ENCODE measurements at regions not wholly inside any gene's neighbourhood (a gene's known extent, or its start where the extent isn't known, plus 50 kb on each side); places are given as distances from the start of the nearest gene placed in this dataset.

DNA sequence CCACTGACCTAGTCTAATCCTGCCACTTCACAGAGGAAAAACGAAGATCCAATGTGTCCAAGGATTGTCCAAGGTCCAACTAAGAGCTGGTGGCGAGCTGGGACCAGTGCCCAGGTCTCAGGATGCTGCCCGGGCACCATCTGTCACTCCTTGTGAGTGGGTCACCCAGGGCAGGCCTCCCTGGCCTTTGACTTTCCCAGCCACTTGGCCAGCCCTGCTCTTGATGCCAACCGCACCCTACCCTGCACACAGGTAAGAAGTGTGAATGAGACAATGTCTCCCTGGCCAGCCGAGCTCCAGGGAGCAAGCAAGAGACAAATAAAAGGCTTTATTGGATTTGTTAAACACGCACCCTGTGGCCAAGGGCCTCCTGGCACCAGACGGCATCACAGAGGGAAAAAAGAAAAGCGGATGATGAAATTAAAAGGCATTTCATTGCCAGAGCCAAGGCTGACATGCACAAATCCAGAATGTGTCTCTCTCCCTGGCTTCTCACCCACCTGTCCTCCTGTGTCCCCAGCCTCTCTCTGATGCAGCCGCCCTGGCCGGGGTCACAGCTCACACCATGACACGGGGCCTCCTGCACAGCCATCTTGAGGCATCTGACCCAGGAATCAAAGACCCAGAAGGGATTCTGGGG is 72.8 kb downstream of the CAMK2N1 start:
- Histone ChIP-seq H3K4me3 (no peak overlapping the region), H3K4me1 (ENCODE audit: insufficient read depth) (no peaks in the 10 kb centered on the region), H3K27me3 (no peaks in the 10 kb centered on the region), H3K9me3 (no peaks in the 10 kb centered on the region), H3K36me3 (no peaks in the 10 kb centered on the region), H3K27ac (no peak overlapping the region)
- WGBS, 3 donors = 78 to 84% (median 82%) methylated on average over 11 of the region's 11 CpGs
- TF ChIP-seq POLR2A (IDR thresholded peaks at IDR 0.05) = no peak
- TF ChIP-seq EP300 (IDR thresholded peaks at IDR 0.05) = no peak
- TF ChIP-seq, protein P1, sequence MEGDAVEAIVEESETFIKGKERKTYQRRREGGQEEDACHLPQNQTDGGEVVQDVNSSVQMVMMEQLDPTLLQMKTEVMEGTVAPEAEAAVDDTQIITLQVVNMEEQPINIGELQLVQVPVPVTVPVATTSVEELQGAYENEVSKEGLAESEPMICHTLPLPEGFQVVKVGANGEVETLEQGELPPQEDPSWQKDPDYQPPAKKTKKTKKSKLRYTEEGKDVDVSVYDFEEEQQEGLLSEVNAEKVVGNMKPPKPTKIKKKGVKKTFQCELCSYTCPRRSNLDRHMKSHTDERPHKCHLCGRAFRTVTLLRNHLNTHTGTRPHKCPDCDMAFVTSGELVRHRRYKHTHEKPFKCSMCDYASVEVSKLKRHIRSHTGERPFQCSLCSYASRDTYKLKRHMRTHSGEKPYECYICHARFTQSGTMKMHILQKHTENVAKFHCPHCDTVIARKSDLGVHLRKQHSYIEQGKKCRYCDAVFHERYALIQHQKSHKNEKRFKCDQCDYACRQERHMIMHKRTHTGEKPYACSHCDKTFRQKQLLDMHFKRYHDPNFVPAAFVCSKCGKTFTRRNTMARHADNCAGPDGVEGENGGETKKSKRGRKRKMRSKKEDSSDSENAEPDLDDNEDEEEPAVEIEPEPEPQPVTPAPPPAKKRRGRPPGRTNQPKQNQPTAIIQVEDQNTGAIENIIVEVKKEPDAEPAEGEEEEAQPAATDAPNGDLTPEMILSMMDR (IDR thresholded peaks at IDR 0.05) = no peak
- DNase-seq = no peak
- intact Hi-C loops (cut with DNase I) = no loop called here

DNA sequence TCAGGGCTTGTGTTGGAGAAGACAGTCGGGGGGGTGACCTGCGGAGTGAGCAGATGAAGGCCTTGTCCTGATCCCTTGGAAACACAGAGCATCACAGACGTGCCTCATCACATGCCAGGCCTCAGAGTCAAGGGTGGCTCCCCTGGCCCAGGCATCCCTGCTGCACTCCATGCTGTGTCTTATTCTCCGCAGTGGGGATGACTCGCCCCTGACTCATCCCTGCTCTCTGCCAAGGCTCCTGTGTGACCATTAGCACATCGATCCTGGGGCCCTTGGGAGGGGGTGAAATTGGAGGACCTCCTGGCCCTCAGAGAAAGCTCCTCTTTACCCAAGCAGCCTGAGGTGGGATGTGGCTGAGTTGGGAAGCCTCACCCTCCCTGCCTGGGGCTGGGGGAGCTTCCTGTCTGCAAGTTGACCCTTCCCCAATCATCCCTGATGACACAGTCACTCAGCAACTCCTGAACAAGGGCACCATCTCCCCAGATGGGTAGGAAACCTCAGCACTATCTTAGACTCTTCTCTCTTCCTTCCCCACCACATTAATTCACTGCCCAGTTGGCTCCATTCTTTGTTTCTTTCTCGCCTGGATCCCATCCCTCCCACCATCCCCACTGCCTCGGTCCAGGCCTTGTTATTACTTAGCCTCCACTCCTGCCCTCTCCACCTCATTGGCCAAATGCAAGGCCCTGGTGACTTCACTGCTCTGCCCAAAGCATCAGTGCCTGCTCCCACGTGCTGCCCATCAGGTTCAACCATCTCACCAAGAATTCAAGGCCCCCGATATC is 74.6 kb downstream of the CAMK2N1 start:
- H3K36me3 ChIP-seq = no peaks in the 10 kb centered on the region
- DNase-seq = no peak
- H3K4me1 ChIP-seq (ENCODE audit: insufficient read depth) = no peaks in the 10 kb centered on the region
- no peak for TF ChIP-seq POLR2A (IDR thresholded peaks at IDR 0.05)
- no peak for TF ChIP-seq EP300 (IDR thresholded peaks at IDR 0.05)
- TF ChIP-seq, protein P1 (IDR thresholded peaks at IDR 0.05) = no peak
- WGBS, 3 donors = 51 to 55% (median 52%) methylated on average over 10 of the region's 10 CpGs
- no peak overlapping the region for H3K4me3 ChIP-seq
- intact Hi-C loops (cut with DNase I) = no loop called here
- no peak overlapping the region for H3K27ac ChIP-seq
- no peaks in the 10 kb centered on the region for H3K9me3 ChIP-seq
- H3K27me3 ChIP-seq = no peaks in the 10 kb centered on the region

DNA sequence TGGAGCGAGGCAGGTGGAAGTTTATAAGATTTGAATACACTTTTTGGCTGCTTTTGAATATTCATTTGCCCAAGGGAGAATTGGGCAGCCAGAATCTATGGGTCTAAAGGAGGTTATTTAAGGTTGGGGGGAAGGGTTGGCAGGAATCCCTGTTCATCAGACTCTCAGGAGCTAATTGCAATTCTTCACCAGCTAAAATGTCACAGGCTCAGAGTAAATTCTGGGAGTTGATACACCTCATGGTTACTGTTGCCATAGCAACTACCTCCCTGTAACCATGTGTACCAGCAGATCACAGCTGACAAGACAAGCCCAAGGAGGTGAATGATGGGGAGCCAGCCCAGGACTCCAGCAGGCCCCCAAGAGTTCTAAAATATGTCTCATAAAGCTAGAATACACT is 75.5 kb downstream of the CAMK2N1 start:
- no peak for DNase-seq
- H3K4me3 ChIP-seq = no peak overlapping the region
- H3K27me3 ChIP-seq = no peaks in the 10 kb centered on the region
- H3K36me3 ChIP-seq = no peaks in the 10 kb centered on the region
- no peak overlapping the region for H3K27ac ChIP-seq
- intact Hi-C loops (cut with DNase I) = no loop called here
- H3K9me3 ChIP-seq = no peaks in the 10 kb centered on the region
- 97 to 100% (median 97%) methylated on average over 1 of the region's 1 CpG for WGBS, 3 donors
- no peak for TF ChIP-seq POLR2A (IDR thresholded peaks at IDR 0.05)
- TF ChIP-seq, protein P1 (IDR thresholded peaks at IDR 0.05) = no peak
- TF ChIP-seq EP300 (IDR thresholded peaks at IDR 0.05) = no peak
- H3K4me1 ChIP-seq (ENCODE audit: insufficient read depth) = no peaks in the 10 kb centered on the region

DNA sequence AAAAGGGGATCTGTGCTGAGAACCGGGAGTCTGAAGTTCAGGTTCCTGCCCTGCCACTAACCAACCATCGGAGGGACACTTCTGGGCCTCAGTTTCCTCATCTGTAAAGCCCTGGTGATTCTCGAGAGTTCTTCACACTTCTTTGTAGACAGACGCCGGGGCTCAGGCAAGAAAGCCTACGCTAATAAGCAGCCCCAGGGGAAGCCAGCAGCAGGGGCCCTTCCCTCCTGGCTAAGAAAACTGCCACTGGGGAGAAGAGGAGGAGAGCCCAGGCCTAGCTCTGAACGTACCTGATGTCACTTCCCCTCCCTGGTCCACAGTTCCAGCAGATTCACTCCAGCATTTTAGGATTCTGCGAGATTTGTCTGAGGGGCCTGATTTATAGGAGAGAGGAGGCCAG is 76.0 kb downstream of the CAMK2N1 start:
- Histone ChIP-seq H3K27ac (no peak overlapping the region), H3K4me3 (no peak overlapping the region), H3K36me3 (no peaks in the 10 kb centered on the region), H3K9me3 (no peaks in the 10 kb centered on the region), H3K27me3 (no peaks in the 10 kb centered on the region), H3K4me1 (ENCODE audit: insufficient read depth) (no peaks in the 10 kb centered on the region)
- DNase-seq = no peak
- WGBS, 3 donors = 66 to 87% (median 72%) methylated on average over 8 of the region's 8 CpGs
- TF ChIP-seq EP300 (IDR thresholded peaks at IDR 0.05) (no peak), POLR2A (IDR thresholded peaks at IDR 0.05) (no peak)
- TF ChIP-seq, protein P1 (IDR thresholded peaks at IDR 0.05) = no peak
- intact Hi-C loops (cut with DNase I) = no loop called here
